OCI-LY3 (cell line): ENCODE measurements at regions not wholly inside any gene's neighbourhood (a gene's known extent, or its start where the extent isn't known, plus 50 kb on each side); places are given as distances from the start of the nearest gene placed in this dataset.

Experiments used
- CTCF ChIP-seq: fragments of 200-600, 300-600 bp; sonication (generic); IDR thresholded peaks from 2 replicates; pipeline ENCODE4 v1.5.1; 2014; ENCODE audit warnings: antibody characterized with exemption, low read length, low read depth
- EZH2phosphoT487 ChIP-seq: fragments of 200-600 bp; shearing (Covaris generic); IDR thresholded peaks from 2 replicates; pipeline ENCODE4 v1.6.1; 2018; ENCODE audit warnings: antibody characterized with exemption, mixed run types, low read depth

GRCh38 chr13:110015253-110015652 lies 228.9 kb upstream of the IRS2 start:
- TF ChIP-seq CTCF (no peak), EZH2phosphoT487 (no peak)
